ENCODE measurements at regions not wholly inside any gene's neighbourhood (a gene's known extent, or its start where the extent isn't known, plus 50 kb on each side); places are given as distances from the start of the nearest gene placed in this dataset.

DNA sequence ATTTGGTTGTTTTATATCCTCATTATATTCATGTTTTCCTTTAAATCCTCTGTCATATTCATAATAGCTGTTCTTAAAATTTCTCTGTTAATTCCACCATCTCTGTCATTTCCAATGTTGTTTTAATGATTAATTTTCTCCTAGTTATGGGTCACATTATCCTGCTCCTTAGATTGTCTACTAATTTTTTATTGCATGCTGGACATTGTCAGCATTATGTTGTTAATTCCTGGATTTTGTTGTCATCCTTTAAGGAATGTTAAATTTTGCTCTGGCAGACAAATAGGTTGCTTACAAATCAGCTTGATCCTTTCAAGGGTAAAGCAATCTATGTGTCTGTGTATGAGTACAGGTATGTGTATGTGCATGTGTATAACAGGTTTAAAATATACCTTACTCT, 393.8 kb upstream of the POU3F1 start:
- Histone ChIP-seq H3K27me3 (ENCODE audit: control insufficient read depth, low read length) (peaks cover 4% of the 10 kb centered on the region; the same call in 1 of the 2 replicates), H3K4me1 (ENCODE audit: control insufficient read depth, low read length) (peaks cover 4% of the 10 kb centered on the region)
- TF ChIP-seq EZH2phosphoT487 (IDR thresholded peaks at IDR 0.05; ENCODE audit: borderline replicate concordance, low read length), result no peak
- TF ChIP-seq, protein P1, sequence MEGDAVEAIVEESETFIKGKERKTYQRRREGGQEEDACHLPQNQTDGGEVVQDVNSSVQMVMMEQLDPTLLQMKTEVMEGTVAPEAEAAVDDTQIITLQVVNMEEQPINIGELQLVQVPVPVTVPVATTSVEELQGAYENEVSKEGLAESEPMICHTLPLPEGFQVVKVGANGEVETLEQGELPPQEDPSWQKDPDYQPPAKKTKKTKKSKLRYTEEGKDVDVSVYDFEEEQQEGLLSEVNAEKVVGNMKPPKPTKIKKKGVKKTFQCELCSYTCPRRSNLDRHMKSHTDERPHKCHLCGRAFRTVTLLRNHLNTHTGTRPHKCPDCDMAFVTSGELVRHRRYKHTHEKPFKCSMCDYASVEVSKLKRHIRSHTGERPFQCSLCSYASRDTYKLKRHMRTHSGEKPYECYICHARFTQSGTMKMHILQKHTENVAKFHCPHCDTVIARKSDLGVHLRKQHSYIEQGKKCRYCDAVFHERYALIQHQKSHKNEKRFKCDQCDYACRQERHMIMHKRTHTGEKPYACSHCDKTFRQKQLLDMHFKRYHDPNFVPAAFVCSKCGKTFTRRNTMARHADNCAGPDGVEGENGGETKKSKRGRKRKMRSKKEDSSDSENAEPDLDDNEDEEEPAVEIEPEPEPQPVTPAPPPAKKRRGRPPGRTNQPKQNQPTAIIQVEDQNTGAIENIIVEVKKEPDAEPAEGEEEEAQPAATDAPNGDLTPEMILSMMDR (IDR thresholded peaks at IDR 0.05; ENCODE audit: low read depth, low read length, poor library complexity, severe bottlenecking), result no peak

DNA sequence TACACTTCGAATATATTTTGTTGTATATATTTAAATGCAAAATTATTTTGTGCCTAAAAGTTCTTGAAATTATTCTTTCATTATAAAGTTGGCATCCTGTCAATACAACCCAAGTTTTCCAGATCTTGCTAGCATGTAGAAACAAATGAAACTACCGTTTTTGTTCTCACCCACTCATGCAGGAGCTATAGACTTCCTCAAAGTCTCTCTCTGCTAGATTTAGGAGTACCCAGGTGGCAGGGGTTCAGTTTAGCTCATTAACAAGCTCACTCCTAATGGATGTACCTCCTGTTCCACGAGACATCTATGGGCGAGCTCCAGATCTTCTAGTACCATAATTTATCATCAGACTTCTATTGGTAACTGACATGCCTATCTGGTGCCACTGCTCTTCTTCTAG, 390.2 kb upstream of the POU3F1 start:
- H3K4me1 ChIP-seq (ENCODE audit: control insufficient read depth, low read length), result peaks cover 4% of the 10 kb centered on the region
- H3K27ac ChIP-seq (ENCODE audit: low read depth, low read length), result no peak overlapping the region
- no peaks in the 10 kb centered on the region for H3F3A ChIP-seq (ENCODE audit: control insufficient read depth, insufficient read depth)
- TF ChIP-seq EZH2phosphoT487 (IDR thresholded peaks at IDR 0.05; ENCODE audit: borderline replicate concordance, low read length), result no peak
- TF ChIP-seq, protein P1 (IDR thresholded peaks at IDR 0.05; ENCODE audit: low read depth, low read length, poor library complexity, severe bottlenecking), result no peak
- H3K4me2 ChIP-seq (ENCODE audit: low read length), result no peak overlapping the region
- no peaks in the 10 kb centered on the region for H3K79me2 ChIP-seq (ENCODE audit: control insufficient read depth, low read length)
- H3K9me3 ChIP-seq (ENCODE audit: control insufficient read depth, insufficient read depth, low read length), result peaks cover 7% of the 10 kb centered on the region
- H3K36me3 ChIP-seq (ENCODE audit: control insufficient read depth, low read length), result no peaks in the 10 kb centered on the region
- H3K9me2 ChIP-seq (replicated peaks; ENCODE audit: control insufficient read depth, low read length), result no peaks in the 10 kb centered on the region
- H3K4me3 ChIP-seq (ENCODE audit: low read length), result no peak overlapping the region
- H3K27me3 ChIP-seq (ENCODE audit: control insufficient read depth, low read length), result peaks cover 10% of the 10 kb centered on the region
- H4K20me1 ChIP-seq (ENCODE audit: control insufficient read depth, insufficient read depth, low read depth, low read length), result no peaks in the 10 kb centered on the region

More for the DNA sequence above, 393.8 kb upstream of the POU3F1 start:
- Histone ChIP-seq H4K20me1 (ENCODE audit: control insufficient read depth, insufficient read depth, low read depth, low read length) (no peaks in the 10 kb centered on the region), H3K4me3 (ENCODE audit: low read length) (no peak overlapping the region), H3F3A (ENCODE audit: control insufficient read depth, insufficient read depth) (no peaks in the 10 kb centered on the region), H3K9me2 (replicated peaks; ENCODE audit: control insufficient read depth, low read length) (no peaks in the 10 kb centered on the region), H3K9me3 (ENCODE audit: control insufficient read depth, insufficient read depth, low read length) (peaks cover 7% of the 10 kb centered on the region), H3K4me2 (ENCODE audit: low read length) (no peak overlapping the region), H3K27ac (ENCODE audit: low read depth, low read length) (no peak overlapping the region), H3K36me3 (ENCODE audit: control insufficient read depth, low read length) (no peaks in the 10 kb centered on the region), H3K79me2 (ENCODE audit: control insufficient read depth, low read length) (no peaks in the 10 kb centered on the region)

DNA sequence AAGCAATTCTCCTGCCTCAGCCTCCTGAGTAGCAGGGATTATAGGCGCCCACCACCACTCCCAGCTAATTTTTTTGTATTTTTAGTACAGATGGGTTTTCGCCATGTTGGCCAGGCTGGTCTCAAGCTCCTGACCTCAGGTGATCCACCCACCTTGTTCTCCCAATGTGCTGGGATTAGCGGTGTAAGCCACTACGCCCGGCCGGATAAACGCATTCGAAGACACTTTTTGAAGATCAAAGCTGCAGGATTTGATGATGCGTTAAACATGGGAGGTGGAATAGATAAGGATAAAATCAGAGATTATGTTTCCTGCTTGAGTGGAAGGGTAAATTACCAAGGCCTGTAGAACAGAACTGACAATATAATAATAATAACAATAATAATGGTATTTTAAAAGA, 389.4 kb upstream of the POU3F1 start:
- Histone ChIP-seq H4K20me1 (ENCODE audit: control insufficient read depth, insufficient read depth, low read depth, low read length) (no peaks in the 10 kb centered on the region), H3K79me2 (ENCODE audit: control insufficient read depth, low read length) (no peaks in the 10 kb centered on the region), H3K4me2 (ENCODE audit: low read length) (no peak overlapping the region), H3K4me3 (ENCODE audit: low read length) (no peak overlapping the region), H3K9me2 (replicated peaks; ENCODE audit: control insufficient read depth, low read length) (no peaks in the 10 kb centered on the region), H3K27ac (ENCODE audit: low read depth, low read length) (no peak overlapping the region), H3F3A (ENCODE audit: control insufficient read depth, insufficient read depth) (no peaks in the 10 kb centered on the region), H3K9me3 (ENCODE audit: control insufficient read depth, insufficient read depth, low read length) (peaks cover 5% of the 10 kb centered on the region), H3K4me1 (ENCODE audit: control insufficient read depth, low read length) (peaks cover 4% of the 10 kb centered on the region), H3K36me3 (ENCODE audit: control insufficient read depth, low read length) (no peaks in the 10 kb centered on the region), H3K27me3 (ENCODE audit: control insufficient read depth, low read length) (peaks cover 8% of the 10 kb centered on the region)
- no peak for TF ChIP-seq EZH2phosphoT487 (IDR thresholded peaks at IDR 0.05; ENCODE audit: borderline replicate concordance, low read length)
- TF ChIP-seq, protein P1 (IDR thresholded peaks at IDR 0.05; ENCODE audit: low read depth, low read length, poor library complexity, severe bottlenecking), result no peak

All from DOHH2 (cell line).